GM12878 (cell line): ENCODE measurements at regions not wholly inside any gene's neighbourhood (a gene's known extent, or its start where the extent isn't known, plus 50 kb on each side); places are given as distances from the start of the nearest gene placed in this dataset.

Source experiments
- ATAC-seq: fragments of 200-7000 bp; cut with Tn5 transposase; 3 replicates; pipeline ENCODE4 v1.9.1; 2020; ENCODE audit warnings: mild to moderate bottlenecking, moderate library complexity
- BruUV-seq: library from RNA; stranded (reverse); fragments of 400-500 nt; replicated peaks from 2 replicates; lab custom pipeline; 2021; lab: Mats Ljungman, UMichigan
- CTCF ChIA-PET: fragments of 300-600 bp; sonication (Branson Sonifier 250); formaldehyde crosslinking; extraction: SDS; loops from one replicate; lab custom pipeline; 2021; ENCODE audit warnings: inconsistent platforms; lab: Yijun Ruan, JAX
- POLR2A ChIA-PET: fragments of 350-600 bp; formaldehyde crosslinking; extraction: SDS; loops from one replicate; lab custom pipeline; 2021; ENCODE audit warnings: inconsistent platforms; lab: Charles Lee
- RAD21 ChIA-PET: fragments of 300-600 bp; sonication (Branson Sonifier 250); formaldehyde crosslinking; loops from one replicate; lab custom pipeline; 2023; ENCODE audit warnings: antibody characterized with exemption; ENCODE audit not compliant: unreplicated experiment; lab: Charles Lee
- SMC1A ChIA-PET: fragments of 300-600 bp; sonication (Branson Sonifier 250); formaldehyde crosslinking; loops from one replicate; lab custom pipeline; 2023; ENCODE audit not compliant: unreplicated experiment, uncharacterized antibody; lab: Charles Lee
- DNase-seq: peaks from one replicate; pipeline ENCODE4 v3.0.0-alpha.2; 2011; ENCODE audit warnings: low read depth, low spot score
- FAIRE-seq: peaks from 3 replicates; lab custom pipeline; 2011; peaks lifted over from hg19 to GRCh38; lab: Jason Lieb, UNC
- H2AFZ ChIP-seq: 2 replicates; pipeline ENCODE4 v1.6.0; 2011; ENCODE audit warnings: low read depth, low read length, control low read depth; ENCODE audit not compliant: control insufficient read depth
- H3K27ac ChIP-seq: 2 replicates; pipeline ENCODE4 v1.5.1; 2011; ENCODE audit warnings: control low read depth; ENCODE audit not compliant: control insufficient read depth, insufficient read depth
- H3K27me3 ChIP-seq, 2 experiments: replicated peaks in 1 of 2; 2 replicates each; pipeline versions ENCODE4 v1.6.0 to v1.6.1; 2011; ENCODE audit warnings: low read length in 1 of 2; ENCODE audit not compliant: control insufficient read depth in 2 of 2, insufficient read depth in 2 of 2
- H3K36me3 ChIP-seq, 2 experiments: 2 replicates each; pipeline ENCODE4 v1.5.1; 2011; ENCODE audit warnings: low read length in 1 of 2; ENCODE audit not compliant: control insufficient read depth in 2 of 2, insufficient read depth in 2 of 2
- H3K4me1 ChIP-seq: 2 replicates; pipeline ENCODE4 v1.6.1; 2011; ENCODE audit warnings: mild to moderate bottlenecking, low read length, moderate library complexity, mixed read lengths; ENCODE audit not compliant: control insufficient read depth, insufficient read depth
- H3K4me2 ChIP-seq: 2 replicates; pipeline ENCODE4 v1.6.0; 2011; ENCODE audit warnings: control low read depth; ENCODE audit not compliant: control insufficient read depth, insufficient read depth
- H3K4me3 ChIP-seq: fragments of 200-600 bp; sonication (generic); 2 replicates; pipeline ENCODE4 v1.5.1; 2016
- H3K79me2 ChIP-seq: 2 replicates; pipeline ENCODE4 v1.6.0; 2011; ENCODE audit warnings: low read length; ENCODE audit not compliant: control insufficient read depth, insufficient read depth
- H3K9ac ChIP-seq: 2 replicates; pipeline ENCODE4 v1.8.0; 2011; ENCODE audit warnings: low read length, control low read depth, mixed read lengths; ENCODE audit not compliant: control insufficient read depth, insufficient read depth
- H3K9me3 ChIP-seq: replicated peaks from 3 replicates; pipeline ENCODE4 v1.5.1; 2011; ENCODE audit warnings: mild to moderate bottlenecking, low read length; ENCODE audit not compliant: control insufficient read depth, insufficient read depth
- H4K20me1 ChIP-seq: 2 replicates; pipeline ENCODE4 v1.6.0; 2011; ENCODE audit not compliant: control insufficient read depth, insufficient read depth
- CTCF ChIP-seq, 3 experiments: IDR thresholded peaks in 2 of 3; conservative IDR thresholded peaks in 1 of 3; 2 replicates each; pipeline ENCODE4 v1.5.1; 2011; ENCODE audit warnings: low read depth in 3 of 3, low read length in 3 of 3, mild to moderate bottlenecking in 3 of 3, control low read depth in 2 of 3, moderate library complexity in 2 of 3, inconsistent platforms in 1 of 3, mixed read lengths in 1 of 3; ENCODE audit not compliant: control insufficient read depth in 2 of 3, insufficient read depth in 1 of 3; ENCODE audit errors: extremely low read depth in 1 of 3
- DPF2 ChIP-seq: fragments of 450-650 bp; IDR thresholded peaks from 2 replicates; pipeline ENCODE4 v1.6.1; 2017; ENCODE audit warnings: mild to moderate bottlenecking
- HDAC6 ChIP-seq: fragments of 200-600 bp; sonication (generic); IDR thresholded peaks from one replicate; pipeline ENCODE4 v1.8.0; 2017; ENCODE audit warnings: antibody characterized with exemption; ENCODE audit not compliant: unreplicated experiment
- NFYA ChIP-seq: IDR thresholded peaks from 2 replicates; pipeline ENCODE4 v1.6.1; 2011; ENCODE audit warnings: low read depth, mild to moderate bottlenecking, low read length, improper control_type of control experiment, borderline replicate concordance
- NFYB ChIP-seq: IDR thresholded peaks from 2 replicates; pipeline ENCODE4 v1.6.1; 2011; ENCODE audit warnings: low read depth, mild to moderate bottlenecking, low read length, improper control_type of control experiment, moderate library complexity; ENCODE audit not compliant: insufficient read depth
- NR2F1 ChIP-seq: fragments of 450-650 bp; conservative IDR thresholded peaks from 2 replicates; pipeline ENCODE4 v1.6.1; 2017; ENCODE audit warnings: mild to moderate bottlenecking
- PBX3 ChIP-seq: IDR thresholded peaks from 2 replicates; pipeline ENCODE4 v1.6.1; 2011; ENCODE audit warnings: mild to moderate bottlenecking, low read depth, low read length, moderate library complexity; ENCODE audit not compliant: insufficient replicate concordance
- RELB ChIP-seq: fragments of 450-650 bp; IDR thresholded peaks from 2 replicates; pipeline ENCODE4 v1.6.1; 2017; ENCODE audit warnings: low read depth, mild to moderate bottlenecking, moderate library complexity
- SREBF1 ChIP-seq: IDR thresholded peaks from 2 replicates; pipeline ENCODE4 v1.6.1; 2012; ENCODE audit warnings: mild to moderate bottlenecking, low read length
- SREBF2 ChIP-seq: IDR thresholded peaks from 2 replicates; pipeline ENCODE4 v1.6.1; 2012; ENCODE audit warnings: mild to moderate bottlenecking, low read length
- STAT3 ChIP-seq: IDR thresholded peaks from 2 replicates; pipeline ENCODE4 v1.6.1; 2011; ENCODE audit warnings: low read depth, low read length, improper control_type of control experiment
- TCF3 ChIP-seq: IDR thresholded peaks from 2 replicates; pipeline ENCODE4 v1.6.1; 2012; ENCODE audit warnings: low read depth, mild to moderate bottlenecking, low read length, borderline replicate concordance; ENCODE audit not compliant: insufficient read depth
- YBX1 ChIP-seq: fragments of 450-650 bp; IDR thresholded peaks from 2 replicates; pipeline ENCODE4 v1.6.1; 2016; ENCODE audit warnings: antibody characterized with exemption
- ZBTB4 ChIP-seq: fragments of 450-650 bp; formaldehyde crosslinking; IDR thresholded peaks from 2 replicates; pipeline ENCODE4 v1.4.0; 2022; ENCODE audit warnings: mild to moderate bottlenecking, moderate library complexity
- WGBS: methylation state at CpG from one replicate; pipeline ENCODE4 v1.1.6; 2016; ENCODE audit warnings: low lambda C conversion rate; ENCODE audit not compliant: insufficient replicate concordance, insufficient coverage; ENCODE audit errors: missing lambda C conversion rate; 5-methylcytosine and 5-hydroxymethylcytosine counted together
- in situ Hi-C: fragments of 300-500 bp; cut with MboI; formaldehyde crosslinking; loops from 9 replicates; pipeline ENCODE4 v1.14.3; 2018; ENCODE audit warnings: mixed read lengths
- intact Hi-C: fragments of 100-400 bp; cut with micrococcal nuclease; formaldehyde crosslinking; loops from one replicate; pipeline ENCODE4 v1.14.2; 2022; ENCODE audit not compliant: unreplicated experiment

- POLR2A ChIA-PET, result no interaction called here
- ATAC-seq (no peak), DNase-seq (no peak), FAIRE-seq (no peak)
- intact Hi-C loops, result no loop called here
- CTCF ChIA-PET, result no interaction called here
- BruUV-seq, result no TSS peak
- no peaks in the 10 kb centered on the region for H3K4me1 ChIP-seq
- no peaks in the 10 kb centered on the region for H3K79me2 ChIP-seq
- H3K27me3 ChIP-seq, result no peaks in the 10 kb centered on the region; a peak in 1 of 4 replicates
- no peak overlapping the region for H3K4me2 ChIP-seq
- H3K36me3 ChIP-seq, result no peaks in the 10 kb centered on the region
- H2AFZ ChIP-seq, result no peak overlapping the region
- no peak overlapping the region for H3K27ac ChIP-seq
- H3K9me3 ChIP-seq, result no peaks in the 10 kb centered on the region
- SMC1A ChIA-PET, result no interaction called here
- 4% methylated on average over 8 of the region's 8 CpGs for WGBS
- no peaks in the 10 kb centered on the region for H4K20me1 ChIP-seq
- RAD21 ChIA-PET, result no interaction called here
- H3K4me3 ChIP-seq, result no peak overlapping the region
- no peak overlapping the region for H3K9ac ChIP-seq
- in situ Hi-C loops, result no loop called here
- TF ChIP-seq NFYA, result no peak
- TF ChIP-seq NFYB, result no peak
- TF ChIP-seq ZBTB4 (CRISPR knock-in tag), result no peak
- TF ChIP-seq DPF2, result no peak
- TF ChIP-seq YBX1, result no peak
- no peak for TF ChIP-seq SREBF2
- no peak for TF ChIP-seq HDAC6
- TF ChIP-seq SREBF1, result no peak
- no peak for TF ChIP-seq TCF3
- no peak for TF ChIP-seq PBX3
- no peak for TF ChIP-seq CTCF (IDR thresholded peaks at IDR 0.05 in 2 of 3, conservative IDR thresholded peaks at IDR 0.05 in 1 of 3; ENCODE audit: control insufficient read depth in 2 of 3, extremely low read depth in 1 of 3, insufficient read depth in 1 of 3, low read depth in 3 of 3, low read length in 3 of 3)
- TF ChIP-seq RELB, result no peak
- TF ChIP-seq NR2F1, result no peak
- TF ChIP-seq STAT3, result no peak
These were observed 165.8 kb upstream of the EPB41L3 start for GRCh38 chr18:5709476-5710095.
